Activated CD8-positive, alpha-beta T cell treated with anti-CD3 and anti-CD28 coated beads for 36 hours (primary cell): ENCODE measurements at regions not wholly inside any gene's neighbourhood (a gene's known extent, or its start where the extent isn't known, plus 50 kb on each side); places are given as distances from the start of the nearest gene placed in this dataset.

Source experiments
- ATAC-seq: fragments of 200-7000 bp; cut with Tn5 transposase; one replicate; pipeline ENCODE4 v1.10.0; 2021; ENCODE audit warnings: mild to moderate bottlenecking, moderate library complexity
- CTCF ChIA-PET: fragments of 350-600 bp; sonication (Branson Sonifier 250); formaldehyde crosslinking; loops from one replicate; lab custom pipeline; 2021; ENCODE audit warnings: antibody characterized with exemption; lab: Charles Lee
- POLR2A ChIA-PET: fragments of 350-600 bp; sonication (Branson Sonifier 250); formaldehyde crosslinking; loops from one replicate; lab custom pipeline; 2021; ENCODE audit warnings: antibody characterized with exemption; lab: Charles Lee
- DNase-seq: peaks from one replicate; pipeline ENCODE4 v3.0.0-alpha.2; 2020
- H3K27ac Mint-ChIP-seq: one replicate; pipeline ENCODE4 v1.8.0; 2021; ENCODE audit warnings: mild to moderate bottlenecking, mixed read lengths
- H3K27me3 Mint-ChIP-seq: one replicate; pipeline ENCODE4 v1.8.0; 2021; ENCODE audit warnings: mixed read lengths
- H3K36me3 Mint-ChIP-seq: one replicate; pipeline ENCODE4 v1.8.0; 2021; ENCODE audit warnings: low read depth, mixed read lengths
- H3K4me1 Mint-ChIP-seq: one replicate; pipeline ENCODE4 v1.8.0; 2021; ENCODE audit warnings: low read depth, mixed read lengths
- H3K4me3 Mint-ChIP-seq: one replicate; pipeline ENCODE4 v1.8.0; 2021; ENCODE audit warnings: mild to moderate bottlenecking, moderate library complexity, mixed read lengths
- H3K9me3 Mint-ChIP-seq: one replicate; pipeline ENCODE4 v1.8.0; 2021; ENCODE audit warnings: mixed read lengths
- intact Hi-C: fragments of 100-400 bp; cut with micrococcal nuclease; formaldehyde crosslinking; loops from one replicate; pipeline ENCODE4 v1.10.0; 2022
- TF ChIP-seq, protein P1 (sequence below): fragments of 200-600 bp; IDR thresholded peaks from one replicate; pipeline ENCODE4 v1.8.0; 2022; ENCODE audit warnings: antibody characterized with exemption, mild to moderate bottlenecking

DNA sequence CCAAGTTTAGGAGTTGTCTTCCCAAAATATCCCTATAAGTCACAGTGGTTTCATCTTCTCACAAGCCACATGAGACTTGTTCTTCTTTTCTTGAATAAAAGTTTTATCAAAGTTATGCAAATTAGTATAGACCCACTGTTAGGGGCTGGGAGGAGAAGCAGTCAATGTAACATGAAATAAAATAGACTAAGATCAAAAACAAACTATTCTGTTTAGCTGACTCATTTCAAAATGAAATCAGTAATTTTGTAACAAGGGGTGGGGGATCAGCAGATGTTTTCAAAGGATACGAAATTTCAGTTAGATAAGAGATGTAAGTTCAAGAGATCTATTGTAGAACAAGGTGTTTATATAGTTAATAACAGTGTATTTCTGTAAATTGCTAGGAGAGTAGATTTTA lies 339.6 kb upstream of the PRDM1 start:
- ATAC-seq (no peak), DNase-seq (no peak)
- Mint-ChIP-seq H3K4me1 (peaks cover 12% of the 10 kb centered on the region), H3K9me3 (no peaks in the 10 kb centered on the region), H3K27ac (no peak overlapping the region), H3K36me3 (no peaks in the 10 kb centered on the region), H3K27me3 (peaks cover 4% of the 10 kb centered on the region), H3K4me3 (no peak overlapping the region)
- ChIA-PET CTCF (no interaction called here), POLR2A (no interaction called here)
- TF ChIP-seq, protein P1, sequence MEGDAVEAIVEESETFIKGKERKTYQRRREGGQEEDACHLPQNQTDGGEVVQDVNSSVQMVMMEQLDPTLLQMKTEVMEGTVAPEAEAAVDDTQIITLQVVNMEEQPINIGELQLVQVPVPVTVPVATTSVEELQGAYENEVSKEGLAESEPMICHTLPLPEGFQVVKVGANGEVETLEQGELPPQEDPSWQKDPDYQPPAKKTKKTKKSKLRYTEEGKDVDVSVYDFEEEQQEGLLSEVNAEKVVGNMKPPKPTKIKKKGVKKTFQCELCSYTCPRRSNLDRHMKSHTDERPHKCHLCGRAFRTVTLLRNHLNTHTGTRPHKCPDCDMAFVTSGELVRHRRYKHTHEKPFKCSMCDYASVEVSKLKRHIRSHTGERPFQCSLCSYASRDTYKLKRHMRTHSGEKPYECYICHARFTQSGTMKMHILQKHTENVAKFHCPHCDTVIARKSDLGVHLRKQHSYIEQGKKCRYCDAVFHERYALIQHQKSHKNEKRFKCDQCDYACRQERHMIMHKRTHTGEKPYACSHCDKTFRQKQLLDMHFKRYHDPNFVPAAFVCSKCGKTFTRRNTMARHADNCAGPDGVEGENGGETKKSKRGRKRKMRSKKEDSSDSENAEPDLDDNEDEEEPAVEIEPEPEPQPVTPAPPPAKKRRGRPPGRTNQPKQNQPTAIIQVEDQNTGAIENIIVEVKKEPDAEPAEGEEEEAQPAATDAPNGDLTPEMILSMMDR, result no peak
- intact Hi-C loops, result no loop called here

DNA sequence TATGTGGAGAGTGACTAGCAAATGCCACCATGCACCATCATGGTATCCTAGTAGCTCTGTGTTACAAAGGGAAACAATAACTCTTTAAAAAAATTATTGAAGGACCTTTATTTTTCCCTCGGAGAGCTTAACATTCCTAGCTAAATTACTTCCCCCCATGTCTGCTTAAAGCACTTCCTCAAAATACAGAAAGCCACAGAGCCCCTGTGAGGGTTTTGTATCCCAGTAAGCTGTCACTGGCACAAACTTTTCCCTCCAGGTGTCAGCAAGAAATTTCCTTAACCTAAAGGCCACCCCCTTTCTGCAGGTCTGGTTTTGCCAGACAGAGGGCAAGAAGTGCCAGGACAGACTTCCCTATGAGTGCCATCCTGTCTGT lies 340.0 kb upstream of the PRDM1 start:
- Mint-ChIP-seq H3K36me3 (no peaks in the 10 kb centered on the region), H3K4me3 (no peak overlapping the region), H3K4me1 (peaks cover 12% of the 10 kb centered on the region), H3K9me3 (no peaks in the 10 kb centered on the region), H3K27ac (no peak overlapping the region), H3K27me3 (peaks cover 4% of the 10 kb centered on the region)
- ChIA-PET POLR2A (no interaction called here), CTCF (no interaction called here)
- ATAC-seq (no peak), DNase-seq (no peak)
- intact Hi-C loops, result no loop called here
- TF ChIP-seq, protein P1, result no peak

DNA sequence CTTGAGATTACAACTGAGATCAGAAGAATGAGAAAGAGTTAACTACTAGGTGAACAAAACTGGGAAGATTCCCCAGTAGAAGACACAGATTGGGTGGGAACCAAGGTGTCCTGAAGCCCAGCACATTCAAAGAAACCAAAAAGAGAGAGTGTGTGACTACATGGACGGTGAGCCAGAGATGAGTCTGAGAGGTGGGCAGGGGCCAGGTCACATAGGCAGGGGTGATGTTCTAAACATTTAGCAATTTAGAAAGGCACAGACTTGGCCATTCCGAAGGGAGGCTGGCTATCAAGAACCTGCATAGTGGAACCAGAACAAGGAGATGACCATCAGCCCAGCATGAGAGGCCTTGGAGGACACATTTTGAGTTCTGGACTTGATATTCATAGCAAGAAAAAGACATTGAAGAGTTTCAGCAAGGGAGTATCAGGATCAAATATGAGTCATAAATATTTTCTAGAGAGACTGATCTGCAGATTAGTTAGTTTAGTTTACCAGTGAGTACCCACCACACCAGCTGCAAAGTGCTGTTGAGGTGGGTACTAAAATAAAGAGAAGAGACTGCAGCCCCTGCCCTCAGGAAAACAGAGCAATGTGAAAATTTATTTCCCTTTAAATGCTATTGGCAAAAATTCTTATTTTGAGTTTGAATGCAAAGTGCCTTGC lies 340.5 kb upstream of the PRDM1 start:
- H3K36me3 Mint-ChIP-seq, result no peaks in the 10 kb centered on the region
- intact Hi-C loops, result no loop called here
- no peak for ATAC-seq
- ChIA-PET POLR2A (no interaction called here), CTCF (no interaction called here)
- DNase-seq, result no peak
- H3K27me3 Mint-ChIP-seq, result peaks cover 4% of the 10 kb centered on the region
- no peak overlapping the region for H3K27ac Mint-ChIP-seq
- H3K4me1 Mint-ChIP-seq, result peaks cover 12% of the 10 kb centered on the region
- H3K9me3 Mint-ChIP-seq, result no peaks in the 10 kb centered on the region
- no peak overlapping the region for H3K4me3 Mint-ChIP-seq
- TF ChIP-seq, protein P1, result no peak

DNA sequence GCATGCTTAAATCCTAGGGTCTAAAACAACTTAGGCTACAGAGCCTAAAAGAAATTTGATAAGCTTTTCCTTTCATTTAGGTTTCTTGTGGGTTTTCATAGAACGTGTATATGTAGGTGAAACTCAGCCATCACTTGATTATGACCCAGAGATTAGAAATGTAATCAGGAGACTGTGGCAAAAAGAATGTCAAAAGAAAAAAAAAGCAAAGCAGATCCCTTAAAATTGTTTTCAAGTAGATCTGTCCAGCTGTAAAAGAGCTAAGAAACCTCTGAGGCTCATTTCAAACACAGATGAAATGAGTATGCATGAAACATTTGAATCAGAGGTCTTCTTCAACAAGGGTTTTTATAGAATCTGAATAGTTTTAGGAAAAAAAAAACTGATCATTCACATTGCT lies 341.3 kb upstream of the PRDM1 start:
- ATAC-seq, result no peak
- ChIA-PET CTCF (interaction anchor here (1.2 kb wide), 1 partner anchor 15 kb away, joined by 3 read pairs; no protein-coding TSS in a partner anchor), POLR2A (no interaction called here)
- H3K27me3 Mint-ChIP-seq, result peaks cover 4% of the 10 kb centered on the region
- TF ChIP-seq, protein P1, result no peak
- no peak for DNase-seq
- no peak overlapping the region for H3K27ac Mint-ChIP-seq
- H3K4me1 Mint-ChIP-seq, result peaks cover 12% of the 10 kb centered on the region
- H3K4me3 Mint-ChIP-seq, result no peak overlapping the region
- no peaks in the 10 kb centered on the region for H3K36me3 Mint-ChIP-seq
- H3K9me3 Mint-ChIP-seq, result no peaks in the 10 kb centered on the region
- intact Hi-C loops, result no loop called here

DNA sequence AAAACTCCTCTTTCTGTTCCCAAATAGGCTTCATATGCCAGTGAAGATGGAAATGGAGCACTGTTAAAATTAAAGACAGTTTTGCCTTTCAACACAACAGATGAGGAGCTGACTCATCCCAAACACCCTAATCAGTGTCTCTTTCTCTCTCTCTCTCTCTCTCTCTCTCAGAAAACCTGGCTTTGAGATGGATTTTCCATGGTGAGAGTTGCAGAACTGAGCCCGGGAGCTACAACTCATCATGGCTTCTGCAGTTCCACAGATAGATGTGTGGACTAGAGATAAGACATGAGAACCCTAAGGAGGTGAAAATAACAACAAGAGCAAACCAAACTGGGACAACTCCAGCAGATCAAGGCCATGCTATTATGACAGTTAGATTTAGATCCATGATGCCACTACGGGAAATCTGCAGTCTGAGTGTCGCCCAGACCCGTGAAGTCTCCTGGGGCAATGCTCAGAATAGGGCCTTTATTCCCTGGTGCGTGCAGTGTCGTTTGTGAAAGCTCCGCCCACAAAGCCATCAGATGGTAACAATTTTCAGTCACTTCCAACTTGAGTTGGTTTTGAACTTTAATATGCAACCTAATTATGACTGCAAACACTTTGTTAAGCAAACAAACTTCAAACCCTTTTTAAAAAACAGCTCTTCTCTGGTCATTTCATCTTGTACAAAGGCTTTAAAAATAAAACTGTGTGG lies 338.2 kb upstream of the PREP start:
- Mint-ChIP-seq H3K4me3 (no peak overlapping the region), H3K9me3 (no peaks in the 10 kb centered on the region), H3K4me1 (peaks cover 10% of the 10 kb centered on the region), H3K27me3 (peaks cover 5% of the 10 kb centered on the region), H3K27ac (no peak overlapping the region), H3K36me3 (no peaks in the 10 kb centered on the region)
- ChIA-PET POLR2A (no interaction called here), CTCF (interaction anchor here (1.3 kb wide), 1 partner anchor 9 kb away, joined by 5 read pairs; no protein-coding TSS in a partner anchor)
- intact Hi-C loops, result no loop called here
- TF ChIP-seq, protein P1, result no peak
- ATAC-seq, result no peak
- no peak for DNase-seq
